Activated CD4-positive, alpha-beta T cell treated with anti-CD3 and anti-CD28 coated beads, Interleukin-2, amount 10 ng/mL, durations not matched to agents 7 days and 5 days (primary cell): ENCODE measurements at regions not wholly inside any gene's neighbourhood (a gene's known extent, or its start where the extent isn't known, plus 50 kb on each side); places are given as distances from the start of the nearest gene placed in this dataset.

Experiments used
- CTCF ChIA-PET: fragments of 350-600 bp; sonication (Branson Sonifier 250); formaldehyde crosslinking; loops from one replicate; lab custom pipeline; 2021; ENCODE audit warnings: antibody characterized with exemption; lab: Charles Lee
- POLR2A ChIA-PET: fragments of 350-600 bp; sonication (Branson Sonifier 250); formaldehyde crosslinking; loops from one replicate; lab custom pipeline; 2021; ENCODE audit warnings: antibody characterized with exemption; lab: Charles Lee
- DNase-seq: peaks from one replicate; pipeline ENCODE4 v3.0.0-alpha.2; 2020
- H3K27ac Mint-ChIP-seq: one replicate; pipeline ENCODE4 v1.8.0; 2021; ENCODE audit warnings: mild to moderate bottlenecking, moderate library complexity, mixed read lengths
- H3K27me3 Mint-ChIP-seq: one replicate; pipeline ENCODE4 v1.8.0; 2021; ENCODE audit warnings: mixed read lengths
- H3K36me3 Mint-ChIP-seq: one replicate; pipeline ENCODE4 v1.8.0; 2021; ENCODE audit warnings: low read depth, mixed read lengths
- H3K4me1 Mint-ChIP-seq: one replicate; pipeline ENCODE4 v1.8.0; 2021; ENCODE audit warnings: mixed read lengths
- H3K4me3 Mint-ChIP-seq: one replicate; pipeline ENCODE4 v1.8.0; 2021; ENCODE audit warnings: mild to moderate bottlenecking, moderate library complexity, mixed read lengths
- H3K9me3 Mint-ChIP-seq: one replicate; pipeline ENCODE4 v1.8.0; 2021; ENCODE audit warnings: mixed read lengths

DNA sequence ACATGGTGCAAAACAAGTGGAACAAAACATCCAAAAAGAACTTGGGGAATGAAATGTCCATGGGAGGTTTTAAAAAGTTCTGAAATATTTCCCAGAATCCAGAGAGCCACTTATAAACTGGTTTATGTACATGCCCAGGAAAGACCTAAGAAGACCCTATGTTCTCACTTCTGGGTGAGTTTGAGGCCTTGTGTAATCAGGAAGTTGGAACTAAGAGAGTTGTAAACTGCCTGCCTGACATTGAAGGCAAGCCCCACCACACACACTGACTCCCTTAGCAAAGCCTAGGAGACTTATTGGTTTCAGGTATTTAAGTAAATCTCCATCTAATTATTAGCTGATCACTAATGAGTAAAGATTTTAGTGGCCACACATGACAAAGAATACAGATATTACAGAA, 142.5 kb downstream of the LRIG3 start:
- CTCF ChIA-PET, result no interaction called here
- Mint-ChIP-seq H3K36me3 (no peaks in the 10 kb centered on the region), H3K27ac (no peak overlapping the region), H3K9me3 (no peaks in the 10 kb centered on the region), H3K4me1 (no peaks in the 10 kb centered on the region), H3K27me3 (no peaks in the 10 kb centered on the region), H3K4me3 (no peak overlapping the region)
- POLR2A ChIA-PET, result no interaction called here
- no peak for DNase-seq

DNA sequence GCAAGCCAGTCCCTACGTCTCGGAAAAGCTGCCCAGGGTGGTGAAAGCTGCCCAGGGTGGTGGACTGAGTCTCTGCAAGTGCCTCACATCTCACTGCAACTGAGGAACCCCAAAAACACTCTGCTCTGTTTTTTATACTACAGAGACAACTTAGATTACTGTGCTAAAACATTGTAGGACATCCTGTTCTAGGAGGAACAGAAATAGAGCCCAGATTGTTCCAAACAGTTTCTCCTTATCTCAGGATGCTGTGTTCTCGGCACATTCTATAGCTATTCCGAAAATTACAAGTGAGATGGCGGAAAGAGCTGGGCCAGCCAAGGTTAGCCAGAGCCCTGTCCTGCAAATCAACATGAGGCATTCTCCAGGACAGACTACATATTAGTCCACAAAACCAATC, 138.7 kb downstream of the LRIG3 start:
- H3K27ac Mint-ChIP-seq, result no peak overlapping the region
- POLR2A ChIA-PET, result no interaction called here
- H3K4me3 Mint-ChIP-seq, result no peak overlapping the region
- CTCF ChIA-PET, result no interaction called here
- no peaks in the 10 kb centered on the region for H3K4me1 Mint-ChIP-seq
- no peaks in the 10 kb centered on the region for H3K36me3 Mint-ChIP-seq
- no peaks in the 10 kb centered on the region for H3K27me3 Mint-ChIP-seq
- H3K9me3 Mint-ChIP-seq, result no peaks in the 10 kb centered on the region
- DNase-seq, result no peak

DNA sequence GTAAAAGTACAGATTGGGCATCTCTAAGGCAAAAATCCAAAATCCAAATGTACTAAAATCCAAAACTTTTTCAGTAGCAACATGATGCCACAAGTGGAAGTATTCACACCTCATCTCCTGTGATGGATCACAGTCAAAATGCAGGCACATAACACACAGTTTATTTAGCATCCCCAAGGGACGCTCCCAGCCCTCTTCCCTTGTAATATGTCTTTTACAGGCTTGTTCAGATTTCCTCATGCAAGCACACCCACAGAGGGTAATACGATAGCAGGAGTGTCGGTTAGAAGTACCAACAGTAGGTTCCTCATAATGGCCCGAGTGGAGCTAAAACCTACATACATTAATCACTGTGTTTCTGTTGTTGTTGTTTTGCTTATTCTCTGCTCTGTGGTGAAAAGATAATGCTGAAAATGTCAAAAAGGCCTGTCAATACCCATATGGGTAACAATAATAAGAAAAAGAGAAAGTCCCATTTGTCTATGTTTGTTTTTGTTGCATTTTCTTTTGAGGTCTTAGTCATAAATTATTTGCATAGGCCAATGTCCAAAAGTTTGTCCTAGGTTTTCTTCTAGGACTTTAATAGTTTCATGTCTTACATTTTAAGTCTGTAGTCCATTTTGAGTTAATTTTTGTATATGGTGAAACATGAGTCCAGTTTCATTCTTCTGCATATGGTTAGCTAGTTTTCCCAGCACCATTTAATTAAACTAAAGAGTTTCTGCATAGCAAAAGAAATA, 133.1 kb downstream of the LRIG3 start:
- POLR2A ChIA-PET, result no interaction called here
- Mint-ChIP-seq H3K4me3 (no peak overlapping the region), H3K9me3 (no peaks in the 10 kb centered on the region), H3K4me1 (no peaks in the 10 kb centered on the region), H3K27me3 (no peaks in the 10 kb centered on the region), H3K27ac (no peak overlapping the region), H3K36me3 (no peaks in the 10 kb centered on the region)
- DNase-seq, result no peak
- CTCF ChIA-PET, result no interaction called here

DNA sequence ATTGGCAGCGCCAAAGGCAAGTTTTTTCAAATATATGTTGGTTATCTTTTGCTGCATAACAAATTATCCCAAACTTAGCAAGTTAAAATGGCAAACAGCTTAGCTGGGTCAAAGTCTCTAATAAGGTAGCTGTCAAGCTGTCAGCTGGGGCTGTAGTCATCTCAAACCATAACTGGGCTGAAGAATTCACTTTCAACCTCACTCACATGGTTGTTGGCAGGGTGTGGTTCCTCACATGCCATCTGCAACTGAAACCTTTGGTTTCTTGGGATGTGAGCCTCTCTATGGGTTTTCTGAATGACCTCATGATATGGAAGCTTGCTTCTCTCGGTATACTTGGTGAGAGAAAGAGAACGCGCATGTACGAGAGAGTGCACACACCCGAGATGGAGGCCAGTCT, 125.4 kb downstream of the LRIG3 start:
- no peak for DNase-seq
- no peak overlapping the region for H3K4me3 Mint-ChIP-seq
- ChIA-PET CTCF (interaction anchor here (0.5 kb wide), 1 partner anchor 81 kb away, joined by 3 read pairs; no protein-coding TSS in a partner anchor), POLR2A (no interaction called here)
- no peaks in the 10 kb centered on the region for H3K9me3 Mint-ChIP-seq
- no peaks in the 10 kb centered on the region for H3K27me3 Mint-ChIP-seq
- H3K27ac Mint-ChIP-seq, result no peak overlapping the region
- H3K4me1 Mint-ChIP-seq, result no peaks in the 10 kb centered on the region
- no peaks in the 10 kb centered on the region for H3K36me3 Mint-ChIP-seq

DNA sequence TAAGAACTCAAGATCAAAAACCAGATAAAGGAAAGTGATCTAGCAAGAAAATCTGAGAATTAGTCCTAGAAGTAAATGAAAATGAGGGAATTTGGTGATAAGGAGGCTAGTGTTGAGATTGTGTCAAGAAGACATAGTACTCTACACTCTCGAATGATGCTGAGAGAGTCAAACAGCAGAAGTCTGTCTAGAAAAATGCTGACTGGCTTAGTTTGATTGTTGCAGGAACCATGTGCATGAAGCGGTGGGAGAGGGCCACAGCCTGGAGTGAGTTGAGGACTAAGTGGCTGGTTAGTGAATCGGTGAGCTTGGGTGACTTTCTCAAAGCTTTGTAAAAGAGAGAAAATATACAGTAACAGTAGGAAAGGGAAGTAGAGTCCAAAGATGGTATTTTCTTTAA, 124.5 kb downstream of the LRIG3 start:
- no peaks in the 10 kb centered on the region for H3K4me1 Mint-ChIP-seq
- DNase-seq, result no peak
- ChIA-PET CTCF (no interaction called here), POLR2A (no interaction called here)
- no peak overlapping the region for H3K4me3 Mint-ChIP-seq
- no peaks in the 10 kb centered on the region for H3K27me3 Mint-ChIP-seq
- H3K36me3 Mint-ChIP-seq, result no peaks in the 10 kb centered on the region
- H3K9me3 Mint-ChIP-seq, result no peaks in the 10 kb centered on the region
- no peak overlapping the region for H3K27ac Mint-ChIP-seq

DNA sequence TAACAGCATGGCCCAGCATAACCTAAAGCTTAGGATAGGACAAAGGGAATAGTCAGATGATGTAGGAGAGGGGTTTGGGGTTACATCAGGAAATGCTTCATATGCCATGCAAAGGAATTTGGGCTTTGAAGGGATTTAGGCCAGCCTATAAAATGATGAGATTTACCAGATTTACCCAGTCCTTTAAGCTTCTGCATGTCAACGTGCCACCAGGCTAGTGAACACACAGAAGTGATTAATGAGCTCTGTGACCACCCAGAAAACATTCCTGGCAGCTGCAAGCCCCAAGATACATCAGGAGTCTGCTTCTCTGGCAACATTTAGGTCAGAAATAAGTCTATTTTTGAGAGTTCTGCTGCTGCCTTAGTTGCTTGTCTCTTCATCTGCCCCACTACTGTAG, 118.3 kb downstream of the LRIG3 start:
- no peaks in the 10 kb centered on the region for H3K27me3 Mint-ChIP-seq
- no peaks in the 10 kb centered on the region for H3K9me3 Mint-ChIP-seq
- no peaks in the 10 kb centered on the region for H3K36me3 Mint-ChIP-seq
- ChIA-PET CTCF (interaction anchor here (0.6 kb wide), 1 partner anchor 27 kb away, joined by 4 read pairs; no protein-coding TSS in a partner anchor), POLR2A (no interaction called here)
- no peak overlapping the region for H3K27ac Mint-ChIP-seq
- no peaks in the 10 kb centered on the region for H3K4me1 Mint-ChIP-seq
- H3K4me3 Mint-ChIP-seq, result no peak overlapping the region
- DNase-seq, result no peak

GRCh38 chr12:58803908-58804307, 116.4 kb downstream of the LRIG3 start:
- ChIA-PET POLR2A (no interaction called here), CTCF (no interaction called here)
- Mint-ChIP-seq H3K27me3 (no peaks in the 10 kb centered on the region), H3K4me3 (no peak overlapping the region), H3K9me3 (no peaks in the 10 kb centered on the region), H3K36me3 (no peaks in the 10 kb centered on the region), H3K27ac (no peak overlapping the region), H3K4me1 (no peaks in the 10 kb centered on the region)
- no peak for DNase-seq

GRCh38 chr12:58804749-58805148, 115.6 kb downstream of the LRIG3 start:
- no peak overlapping the region for H3K27ac Mint-ChIP-seq
- H3K9me3 Mint-ChIP-seq, result no peaks in the 10 kb centered on the region
- POLR2A ChIA-PET, result no interaction called here
- no peaks in the 10 kb centered on the region for H3K27me3 Mint-ChIP-seq
- no peaks in the 10 kb centered on the region for H3K4me1 Mint-ChIP-seq
- DNase-seq, result no peak
- H3K4me3 Mint-ChIP-seq, result no peak overlapping the region
- CTCF ChIA-PET, result no interaction called here
- H3K36me3 Mint-ChIP-seq, result no peaks in the 10 kb centered on the region

- H3K27ac Mint-ChIP-seq, result no peak overlapping the region
- CTCF ChIA-PET, result no interaction called here
Measured at GRCh38 chr12:58809064-58809607, 111.2 kb downstream of the LRIG3 start.

DNA sequence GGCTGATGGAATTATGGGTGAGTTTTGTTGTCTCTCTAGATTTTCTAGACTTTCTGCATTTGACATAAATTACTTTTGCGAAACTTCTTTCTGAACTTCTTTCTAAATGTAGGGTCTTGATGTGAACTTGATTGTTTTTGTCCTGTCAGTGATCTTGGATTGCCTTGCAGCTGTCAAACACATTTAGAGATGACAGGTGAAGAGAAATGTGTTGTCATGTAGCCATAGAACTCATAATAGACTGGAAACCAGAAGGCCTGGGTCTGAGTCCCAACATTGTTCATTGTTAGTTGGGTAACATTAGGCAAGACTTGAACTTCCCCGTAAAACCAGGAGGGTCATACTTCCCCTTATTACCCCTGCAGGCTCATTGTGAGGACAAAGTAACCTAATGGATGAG, 109.0 kb downstream of the LRIG3 start:
- H3K27ac Mint-ChIP-seq, result no peak overlapping the region
- CTCF ChIA-PET, result no interaction called here
- no peak for DNase-seq
- POLR2A ChIA-PET, result no interaction called here
- no peaks in the 10 kb centered on the region for H3K36me3 Mint-ChIP-seq
- H3K9me3 Mint-ChIP-seq, result no peaks in the 10 kb centered on the region
- H3K4me3 Mint-ChIP-seq, result no peak overlapping the region
- no peaks in the 10 kb centered on the region for H3K4me1 Mint-ChIP-seq
- no peaks in the 10 kb centered on the region for H3K27me3 Mint-ChIP-seq

More at GRCh38 chr12:58809064-58809607, 111.2 kb downstream of the LRIG3 start:
- Mint-ChIP-seq H3K36me3 (no peaks in the 10 kb centered on the region), H3K4me3 (no peak overlapping the region), H3K27me3 (no peaks in the 10 kb centered on the region), H3K9me3 (no peaks in the 10 kb centered on the region), H3K4me1 (no peaks in the 10 kb centered on the region)
- DNase-seq, result no peak
- POLR2A ChIA-PET, result no interaction called here

GRCh38 chr12:58812214-58812613, 108.1 kb downstream of the LRIG3 start:
- Mint-ChIP-seq H3K9me3 (no peaks in the 10 kb centered on the region), H3K4me1 (no peaks in the 10 kb centered on the region), H3K27ac (no peak overlapping the region), H3K36me3 (no peaks in the 10 kb centered on the region), H3K27me3 (no peaks in the 10 kb centered on the region), H3K4me3 (no peak overlapping the region)
- ChIA-PET CTCF (no interaction called here), POLR2A (no interaction called here)
- no peak for DNase-seq

DNA sequence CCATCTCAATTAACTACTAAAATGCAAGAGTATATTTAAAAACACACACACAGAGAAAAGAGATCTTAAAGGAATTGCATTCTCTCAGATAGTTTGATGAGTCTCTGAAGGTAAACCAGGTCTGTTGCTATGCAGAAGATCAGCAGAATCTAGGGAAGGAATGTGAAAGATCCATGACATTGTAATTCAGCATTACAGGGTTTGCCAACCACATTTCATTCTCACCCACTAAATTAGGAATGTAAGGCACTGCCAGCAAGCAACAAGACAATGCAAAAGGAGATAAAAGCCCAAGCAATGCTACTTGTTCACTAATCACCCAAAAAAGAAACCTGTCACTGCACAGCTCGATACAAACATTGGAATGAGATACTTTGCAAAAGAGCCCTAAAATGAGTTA, 106.3 kb downstream of the LRIG3 start:
- CTCF ChIA-PET, result no interaction called here
- H3K27ac Mint-ChIP-seq, result no peak overlapping the region
- H3K27me3 Mint-ChIP-seq, result no peaks in the 10 kb centered on the region
- POLR2A ChIA-PET, result no interaction called here
- DNase-seq, result no peak
- H3K36me3 Mint-ChIP-seq, result no peaks in the 10 kb centered on the region
- H3K4me3 Mint-ChIP-seq, result no peak overlapping the region
- no peaks in the 10 kb centered on the region for H3K9me3 Mint-ChIP-seq
- no peaks in the 10 kb centered on the region for H3K4me1 Mint-ChIP-seq

DNA sequence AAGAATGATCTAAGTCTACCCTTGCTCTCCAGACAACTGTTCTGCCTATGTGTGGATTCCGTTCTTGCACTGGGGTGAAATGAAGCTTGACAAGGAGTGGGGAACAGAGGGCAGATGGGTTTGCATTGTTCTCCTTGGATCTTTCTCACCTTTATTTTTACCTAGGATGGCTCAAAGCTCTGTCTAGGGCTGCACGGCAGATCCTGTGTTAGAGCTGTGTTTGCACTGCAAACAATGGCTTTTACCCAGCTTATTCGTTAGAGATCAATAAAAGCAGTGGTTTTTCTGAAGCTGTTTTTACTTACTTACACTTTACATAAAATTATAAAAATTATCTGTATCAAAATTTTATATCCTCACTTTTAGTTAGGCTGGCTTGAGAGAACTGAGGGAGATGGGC, 105.1 kb downstream of the LRIG3 start:
- POLR2A ChIA-PET, result no interaction called here
- no peaks in the 10 kb centered on the region for H3K9me3 Mint-ChIP-seq
- H3K36me3 Mint-ChIP-seq, result no peaks in the 10 kb centered on the region
- H3K4me1 Mint-ChIP-seq, result no peaks in the 10 kb centered on the region
- H3K27me3 Mint-ChIP-seq, result no peaks in the 10 kb centered on the region
- DNase-seq, result no peak
- no peak overlapping the region for H3K4me3 Mint-ChIP-seq
- CTCF ChIA-PET, result no interaction called here
- H3K27ac Mint-ChIP-seq, result no peak overlapping the region

DNA sequence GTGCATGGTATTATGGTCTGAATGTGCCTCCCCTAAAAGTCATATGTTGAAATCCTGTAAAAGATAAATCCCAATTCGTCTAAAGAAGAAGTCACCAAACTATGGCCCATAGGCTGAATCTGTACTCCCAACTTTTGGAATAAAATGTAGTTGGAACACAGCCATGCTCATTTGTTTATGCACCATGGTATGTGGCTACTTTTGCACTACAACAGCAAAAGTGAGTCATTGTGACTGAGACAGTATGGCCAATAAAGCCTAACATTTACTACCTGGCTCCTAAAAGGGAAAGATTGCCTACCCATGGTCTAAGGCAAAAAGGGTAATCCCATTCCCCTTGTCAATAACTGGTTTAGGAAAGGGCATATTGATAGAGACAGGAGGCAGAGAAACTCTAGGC, 101.8 kb downstream of the LRIG3 start:
- Mint-ChIP-seq H3K4me1 (no peaks in the 10 kb centered on the region), H3K27ac (no peak overlapping the region), H3K27me3 (no peaks in the 10 kb centered on the region), H3K36me3 (no peaks in the 10 kb centered on the region), H3K4me3 (no peak overlapping the region), H3K9me3 (no peaks in the 10 kb centered on the region)
- ChIA-PET CTCF (no interaction called here), POLR2A (no interaction called here)
- DNase-seq, result no peak
